Uterus (tissue), 3 donors: ENCODE measurements at regions not wholly inside any gene's neighbourhood (a gene's known extent, or its start where the extent isn't known, plus 50 kb on each side); places are given as distances from the start of the nearest gene placed in this dataset.

Experiments
- DNase-seq, 2 donors: peaks; one replicate each; pipeline ENCODE4 v3.0.0-alpha.2; 2019 to 2020
- H3K27ac ChIP-seq, 2 donors: fragments of 200-600 bp; sonication (generic); 1 replicate in 1 of 2; 2 replicates in 1 of 2; pipeline ENCODE4 v1.5.1; 2016 to 2018
- H3K27me3 ChIP-seq, 2 donors: fragments of 200-600 bp; sonication (generic); one replicate each; pipeline ENCODE4 v1.5.1; 2018 to 2019; ENCODE audit warnings: control low read depth in 1 of 2
- H3K36me3 ChIP-seq, 2 donors: fragments of 200-600 bp; sonication (generic); one replicate each; pipeline ENCODE4 v1.5.1; 2019; ENCODE audit warnings: control low read depth in 1 of 2
- H3K4me1 ChIP-seq, 2 donors: fragments of 200-600 bp; sonication (generic); one replicate each; pipeline ENCODE4 v1.5.1; 2018 to 2019; ENCODE audit warnings: control low read depth in 1 of 2
- H3K4me3 ChIP-seq, 2 donors: fragments of 200-600 bp; sonication (generic); 1 replicate in 1 of 2; 2 replicates in 1 of 2; pipeline ENCODE4 v1.5.1; 2018 to 2019; ENCODE audit warnings: mild to moderate bottlenecking in 1 of 2
- H3K9me3 ChIP-seq, 2 donors: fragments of 200-600 bp; sonication (generic); one replicate each; pipeline ENCODE4 v1.5.1; 2019; ENCODE audit warnings: control low read depth in 1 of 2
- POLR2A ChIP-seq, 2 donors: fragments of 450-650 bp; IDR thresholded peaks; one replicate each; pipeline ENCODE4 v1.6.1; 2016; ENCODE audit warnings: antibody characterized with exemption in 2 of 2, mild to moderate bottlenecking in 1 of 2, moderate library complexity in 1 of 2
- intact Hi-C: fragments of 100-400 bp; cut with DNase I; formaldehyde crosslinking; loops from one replicate; pipeline ENCODE4 v1.15.1; 2023; ENCODE audit warnings: low total_unique reads
- TF ChIP-seq, protein P1 (sequence below), 4 experiments: fragments of 200-600 bp in 2 of 4; fragments of 450-650 bp in 2 of 4; sonication (generic) in 2 of 4; IDR thresholded peaks; one replicate each; pipeline ENCODE4 v1.5.1; 2016 to 2019; ENCODE audit warnings: antibody characterized with exemption in 4 of 4, mild to moderate bottlenecking in 2 of 4, moderate library complexity in 1 of 4
- donor health status: DM: yes; HTN: yes; CAD: no.

DNA sequence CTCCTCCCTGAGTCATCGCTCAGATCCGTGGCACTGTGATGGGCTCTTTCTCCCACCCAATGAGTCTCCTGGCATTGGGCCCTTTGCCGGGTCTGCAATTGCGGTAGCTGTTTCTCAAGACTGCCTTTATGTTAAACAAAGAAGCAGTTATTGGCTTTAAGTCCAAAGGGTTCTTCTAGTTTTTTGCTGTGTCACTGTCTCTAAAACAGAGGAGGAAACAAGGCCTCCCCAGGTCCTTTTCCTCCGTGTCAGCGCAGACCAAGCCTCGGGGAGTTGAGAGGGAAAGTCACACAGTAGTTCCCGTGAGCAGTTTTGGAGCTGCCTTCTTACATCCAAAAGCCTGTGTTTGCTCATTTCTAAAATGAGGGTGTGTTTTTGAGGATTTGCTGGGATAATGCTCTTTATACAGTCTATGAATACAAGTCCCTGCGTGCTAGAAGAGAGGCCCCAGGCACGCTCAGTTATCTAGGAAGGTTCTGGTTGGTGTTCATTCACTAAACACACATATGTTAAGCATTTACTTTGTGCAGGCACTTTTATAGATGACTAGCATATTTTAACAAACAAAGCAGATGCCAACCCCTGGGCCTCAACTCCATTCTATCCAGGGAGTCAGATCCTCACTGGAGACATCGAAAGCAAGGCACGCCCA is 126.0 kb upstream of the PZP start:
- Histone ChIP-seq H3K27me3 (no peaks in the 10 kb centered on the region), H3K27ac (no peak overlapping the region), H3K4me1 (no peaks in the 10 kb centered on the region), H3K36me3 (no peaks in the 10 kb centered on the region), H3K4me3 (no peak overlapping the region), H3K9me3 (no peaks in the 10 kb centered on the region)
- intact Hi-C loops = no loop called here
- TF ChIP-seq, protein P1, sequence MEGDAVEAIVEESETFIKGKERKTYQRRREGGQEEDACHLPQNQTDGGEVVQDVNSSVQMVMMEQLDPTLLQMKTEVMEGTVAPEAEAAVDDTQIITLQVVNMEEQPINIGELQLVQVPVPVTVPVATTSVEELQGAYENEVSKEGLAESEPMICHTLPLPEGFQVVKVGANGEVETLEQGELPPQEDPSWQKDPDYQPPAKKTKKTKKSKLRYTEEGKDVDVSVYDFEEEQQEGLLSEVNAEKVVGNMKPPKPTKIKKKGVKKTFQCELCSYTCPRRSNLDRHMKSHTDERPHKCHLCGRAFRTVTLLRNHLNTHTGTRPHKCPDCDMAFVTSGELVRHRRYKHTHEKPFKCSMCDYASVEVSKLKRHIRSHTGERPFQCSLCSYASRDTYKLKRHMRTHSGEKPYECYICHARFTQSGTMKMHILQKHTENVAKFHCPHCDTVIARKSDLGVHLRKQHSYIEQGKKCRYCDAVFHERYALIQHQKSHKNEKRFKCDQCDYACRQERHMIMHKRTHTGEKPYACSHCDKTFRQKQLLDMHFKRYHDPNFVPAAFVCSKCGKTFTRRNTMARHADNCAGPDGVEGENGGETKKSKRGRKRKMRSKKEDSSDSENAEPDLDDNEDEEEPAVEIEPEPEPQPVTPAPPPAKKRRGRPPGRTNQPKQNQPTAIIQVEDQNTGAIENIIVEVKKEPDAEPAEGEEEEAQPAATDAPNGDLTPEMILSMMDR (IDR thresholded peaks at IDR 0.05) = no peak
- TF ChIP-seq POLR2A (IDR thresholded peaks at IDR 0.05) = no peak
- DNase-seq = no peak

DNA sequence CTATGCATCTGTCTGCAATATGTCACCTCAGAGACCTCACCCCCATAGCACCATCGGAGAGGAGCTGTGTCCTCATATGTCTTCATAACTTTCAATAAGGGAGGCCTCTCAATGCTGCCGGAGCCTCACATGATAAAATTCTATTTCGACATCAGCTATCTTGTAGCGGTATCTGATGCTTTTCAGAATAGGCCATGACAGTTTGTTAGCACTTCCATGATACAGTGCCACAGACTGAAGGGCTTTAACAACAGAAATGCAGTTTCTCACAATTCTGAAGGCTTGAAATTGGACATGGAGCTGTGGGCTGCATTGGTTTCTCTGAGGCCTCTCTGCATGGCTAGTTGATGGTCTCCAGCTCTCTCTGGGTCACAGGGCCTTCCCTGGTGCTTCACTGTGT is 125.0 kb upstream of the PZP start:
- Histone ChIP-seq H3K27ac (no peak overlapping the region), H3K4me1 (no peaks in the 10 kb centered on the region), H3K27me3 (no peaks in the 10 kb centered on the region), H3K4me3 (no peak overlapping the region), H3K9me3 (no peaks in the 10 kb centered on the region), H3K36me3 (no peaks in the 10 kb centered on the region)
- no peak for DNase-seq
- TF ChIP-seq, protein P1 (IDR thresholded peaks at IDR 0.05) = no peak
- no peak for TF ChIP-seq POLR2A (IDR thresholded peaks at IDR 0.05)
- intact Hi-C loops = no loop called here

DNA sequence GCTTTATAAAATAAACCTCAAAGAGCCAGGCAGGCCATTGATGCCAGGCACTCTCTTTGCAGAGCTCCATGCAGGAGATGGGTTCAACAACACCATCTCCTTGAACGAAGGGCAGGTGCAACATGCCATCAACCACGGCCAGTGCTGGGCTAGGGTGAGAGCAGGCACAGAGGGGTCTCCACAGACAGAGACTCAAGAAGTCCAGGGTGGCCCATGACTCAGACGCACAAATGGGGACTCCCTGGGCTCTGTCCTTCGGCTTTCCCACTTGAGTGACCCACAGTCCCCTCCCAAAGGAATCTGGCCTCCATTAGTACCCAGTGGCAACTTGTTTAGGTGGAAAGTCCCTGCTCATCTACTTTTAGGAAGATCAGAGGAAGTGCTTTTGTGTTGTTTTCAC is 124.4 kb upstream of the PZP start:
- intact Hi-C loops = no loop called here
- DNase-seq = no peak
- TF ChIP-seq POLR2A (IDR thresholded peaks at IDR 0.05) = no peak
- TF ChIP-seq, protein P1 (IDR thresholded peaks at IDR 0.05) = no peak
- no peaks in the 10 kb centered on the region for H3K36me3 ChIP-seq
- H3K9me3 ChIP-seq = no peaks in the 10 kb centered on the region
- no peak overlapping the region for H3K27ac ChIP-seq
- H3K4me3 ChIP-seq = no peak overlapping the region
- H3K4me1 ChIP-seq = no peaks in the 10 kb centered on the region
- H3K27me3 ChIP-seq = no peaks in the 10 kb centered on the region

DNA sequence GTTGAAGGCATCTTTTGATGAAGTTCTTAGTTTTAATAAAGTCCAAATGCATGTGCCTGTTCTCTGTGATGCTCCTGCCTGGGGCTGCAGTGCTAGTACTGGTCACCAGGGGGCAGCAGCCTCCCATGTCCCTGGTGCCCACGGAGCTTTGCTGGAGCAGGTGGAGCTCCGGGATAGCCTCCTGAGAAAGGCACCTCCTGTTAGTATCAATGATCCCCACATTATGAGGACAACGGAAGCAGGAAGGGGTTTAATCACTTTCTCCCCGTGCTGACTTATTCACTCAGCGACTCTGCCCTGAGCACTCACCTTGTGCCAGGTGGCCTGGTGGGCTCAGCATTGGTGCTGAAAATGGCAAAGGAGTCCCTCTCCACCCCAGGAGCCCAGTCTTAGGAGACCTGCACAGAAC is 123.0 kb upstream of the PZP start:
- intact Hi-C loops = no loop called here
- DNase-seq = peak in 1 of 2 donors; percentile 43
- H3K9me3 ChIP-seq = no peaks in the 10 kb centered on the region

DNA sequence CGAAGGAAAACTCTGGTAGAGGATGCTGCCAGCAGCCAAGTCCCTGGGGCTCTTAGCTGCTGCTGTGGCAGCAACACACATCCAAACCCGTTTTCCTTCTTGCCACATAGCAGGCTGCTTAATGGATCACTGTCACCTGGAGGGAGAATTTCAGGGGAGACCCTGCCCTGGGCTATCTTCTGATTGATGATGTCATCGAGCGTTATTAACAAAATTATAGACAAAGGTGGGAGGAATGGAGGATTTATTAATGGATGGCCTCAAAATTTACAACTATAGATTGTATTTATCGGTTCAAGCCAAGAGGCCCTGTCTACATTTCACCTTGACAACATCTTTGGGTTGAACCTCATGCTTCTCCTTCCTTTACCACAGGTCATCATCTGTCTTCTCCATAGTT is 120.8 kb upstream of the PZP start:
- Histone ChIP-seq H3K27ac (no peak overlapping the region), H3K27me3 (no peaks in the 10 kb centered on the region), H3K9me3 (no peaks in the 10 kb centered on the region), H3K4me3 (no peak overlapping the region), H3K36me3 (no peaks in the 10 kb centered on the region), H3K4me1 (no peaks in the 10 kb centered on the region)
- DNase-seq = no peak
- TF ChIP-seq, protein P1 (IDR thresholded peaks at IDR 0.05) = no peak
- TF ChIP-seq POLR2A (IDR thresholded peaks at IDR 0.05) = no peak
- intact Hi-C loops = no loop called here

More for the DNA sequence above, 123.0 kb upstream of the PZP start:
- H3K4me1 ChIP-seq = no peaks in the 10 kb centered on the region
- H3K27me3 ChIP-seq = no peaks in the 10 kb centered on the region
- no peak overlapping the region for H3K4me3 ChIP-seq
- H3K36me3 ChIP-seq = no peaks in the 10 kb centered on the region
- TF ChIP-seq, protein P1 (IDR thresholded peaks at IDR 0.05) = peak; percentile 72 to 75 (median 74)
- no peak for TF ChIP-seq POLR2A (IDR thresholded peaks at IDR 0.05)
- no peak overlapping the region for H3K27ac ChIP-seq
